SHP77 (cell line): ENCODE measurements at regions not wholly inside any gene's neighbourhood (a gene's known extent, or its start where the extent isn't known, plus 50 kb on each side); places are given as distances from the start of the nearest gene placed in this dataset.
"Not testable (repeated sequence)": the region's sequence is repeated elsewhere in the genome, so short reads cannot be mapped to it uniquely, and the experiment has no call there.

Experiments used
- DNase-seq, 2 experiments: peaks; one replicate each; lab custom pipeline; 2025; lab: John Stamatoyannopoulos, UW

GRCh38 chr12:17235996-17236395, 630.0 kb upstream of the LMO3 start:
- no peak for DNase-seq

GRCh38 chr12:17215759-17216570, 610.0 kb upstream of the LMO3 start:
- no peak for DNase-seq

GRCh38 chr12:17214929-17215328, 609.0 kb upstream of the LMO3 start:
- DNase-seq: no peak

- DNase-seq: no peak
Measured at GRCh38 chr12:17206553-17206952, 600.6 kb upstream of the LMO3 start.

GRCh38 chr12:17204289-17205054, 598.5 kb upstream of the LMO3 start:
- DNase-seq: no peak

GRCh38 chr12:17203497-17203896, 597.5 kb upstream of the LMO3 start:
- DNase-seq: no peak

- DNase-seq: no peak
Measured at GRCh38 chr12:17197971-17198370, 592.0 kb upstream of the LMO3 start.

GRCh38 chr12:17192721-17193120, 586.8 kb upstream of the LMO3 start:
- no peak for DNase-seq

- DNase-seq: no peak
Measured at GRCh38 chr12:17169726-17170471, 563.9 kb upstream of the LMO3 start.

- no peak for DNase-seq
Measured at GRCh38 chr12:17159506-17160300, 553.7 kb upstream of the LMO3 start.

GRCh38 chr12:17158201-17158600, 552.2 kb upstream of the LMO3 start:
- no peak for DNase-seq

- no peak for DNase-seq
Measured at GRCh38 chr12:17151917-17152316, 546.0 kb upstream of the LMO3 start.

- no peak for DNase-seq
Measured at GRCh38 chr12:17148706-17149105, 542.7 kb upstream of the LMO3 start.

- DNase-seq: no peak
Measured at GRCh38 chr12:17142856-17143255, 536.9 kb upstream of the LMO3 start.

GRCh38 chr12:17139931-17140330, 534.0 kb upstream of the LMO3 start:
- DNase-seq: no peak

- DNase-seq: no peak
Measured at GRCh38 chr12:17137396-17137795, 531.4 kb upstream of the LMO3 start.

- no peak for DNase-seq
Measured at GRCh38 chr12:17134315-17134714, 528.4 kb upstream of the LMO3 start.

- DNase-seq: no peak
Measured at GRCh38 chr12:17132336-17132735, 526.4 kb upstream of the LMO3 start.

- not testable (repeated sequence) for DNase-seq
Measured at GRCh38 chr12:17116538-17116937, 510.6 kb upstream of the LMO3 start.

GRCh38 chr12:17110316-17110715, 504.4 kb upstream of the LMO3 start:
- DNase-seq: no peak

GRCh38 chr12:17108877-17109541, 503.0 kb upstream of the LMO3 start:
- DNase-seq: peak in 1 of 2 experiments; percentile 6
